GM13976 (cell line): ENCODE measurements at regions not wholly inside any gene's neighbourhood (a gene's known extent, or its start where the extent isn't known, plus 50 kb on each side); places are given as distances from the start of the nearest gene placed in this dataset.

Source experiments
- DNase-seq: peaks from one replicate; pipeline ENCODE4 v3.0.0; 2012; ENCODE audit warnings: low spot score
- CTCF ChIP-seq: IDR thresholded peaks from 2 replicates; pipeline ENCODE4 v1.5.1; 2012; ENCODE audit warnings: borderline replicate concordance, mild to moderate bottlenecking; ENCODE audit not compliant: insufficient read depth; ENCODE audit errors: extremely low read depth, missing control alignments, control extremely low read depth
- in situ Hi-C: fragments of 300-500 bp; cut with MboI; formaldehyde crosslinking; loops from one replicate; pipeline ENCODE4 v1.12.0; 2022; ENCODE audit warnings: low sequenced_read_pairs, mixed read lengths, inconsistent platforms; ENCODE audit not compliant: unreplicated experiment

GRCh38 chr6:43900560-43900915 lies 130.5 kb downstream of the VEGFA start:
- in situ Hi-C loops: no loop called here
- no peak for DNase-seq
- TF ChIP-seq CTCF: no peak

GRCh38 chr6:43899830-43900229 lies 129.8 kb downstream of the VEGFA start:
- no peak for TF ChIP-seq CTCF
- in situ Hi-C loops: no loop called here
- no peak for DNase-seq

GRCh38 chr6:43898358-43899131 lies 128.5 kb downstream of the VEGFA start:
- in situ Hi-C loops: no loop called here
- TF ChIP-seq CTCF: no peak
- DNase-seq: no peak

- in situ Hi-C loops: no loop called here
- no peak for DNase-seq
- TF ChIP-seq CTCF: no peak
Measured at GRCh38 chr6:43897571-43898302, 127.7 kb downstream of the VEGFA start.

- no peak for DNase-seq
- in situ Hi-C loops: no loop called here
- no peak for TF ChIP-seq CTCF
Measured at GRCh38 chr6:43896329-43897255, 126.6 kb downstream of the VEGFA start.

- no peak for TF ChIP-seq CTCF
- DNase-seq: no peak
- in situ Hi-C loops: no loop called here
Measured at GRCh38 chr6:43895656-43896328, 125.8 kb downstream of the VEGFA start.
